Astrocyte (in vitro differentiated cells and primary cell): ENCODE measurements at regions not wholly inside any gene's neighbourhood (a gene's known extent, or its start where the extent isn't known, plus 50 kb on each side); places are given as distances from the start of the nearest gene placed in this dataset.

Experiments used
- CTCF ChIP-seq: IDR thresholded peaks from 2 replicates; pipeline ENCODE4 v1.5.1; 2011; ENCODE audit warnings: low read depth, mild to moderate bottlenecking, inconsistent platforms, low read length, moderate library complexity; ENCODE audit not compliant: insufficient read depth
- EZH2 ChIP-seq: IDR thresholded peaks from 2 replicates; pipeline ENCODE4 v1.6.1; 2012; ENCODE audit warnings: mild to moderate bottlenecking, low read length, inconsistent platforms; ENCODE audit not compliant: insufficient read depth

- TF ChIP-seq EZH2 (no peak), CTCF (no peak)
These were observed 258.7 kb upstream of the EDNRB start for GRCh38 chr13:78177306-78177705.
